HG02973 (cell line): ENCODE measurements at regions not wholly inside any gene's neighbourhood (a gene's known extent, or its start where the extent isn't known, plus 50 kb on each side); places are given as distances from the start of the nearest gene placed in this dataset.

Source experiments
- ATAC-seq: cut with Tn5 transposase; IDR thresholded peaks from one replicate; pipeline ENCODE4 v1.9.1; 2021; ENCODE audit warnings: moderate library complexity; ENCODE audit not compliant: unreplicated experiment

GRCh38 chr1:170310951-170311350 lies 165.2 kb downstream of the NTMT2 start:
- no peak for ATAC-seq

DNA sequence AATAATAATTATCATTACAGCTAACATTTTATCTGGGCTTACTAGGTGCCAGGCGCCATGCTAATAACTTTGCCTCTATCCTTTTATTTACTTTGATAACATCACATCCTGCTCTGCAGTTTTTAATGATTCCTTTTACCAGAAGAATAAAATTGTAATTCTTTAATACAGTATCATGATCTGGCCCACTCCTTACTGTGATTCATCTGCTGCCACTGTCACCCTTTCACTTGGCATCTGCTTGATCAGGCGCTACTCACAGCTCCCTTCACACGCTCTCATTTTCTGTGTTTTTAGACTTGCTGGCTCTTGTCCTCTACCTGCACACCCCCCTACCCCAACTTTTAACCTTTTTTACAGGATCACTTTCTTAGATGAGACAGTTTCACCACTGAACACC lies 167.5 kb downstream of the NTMT2 start:
- no peak for ATAC-seq

- ATAC-seq: no peak
Observed at GRCh38 chr1:170316270-170316669, 170.5 kb downstream of the NTMT2 start.

DNA sequence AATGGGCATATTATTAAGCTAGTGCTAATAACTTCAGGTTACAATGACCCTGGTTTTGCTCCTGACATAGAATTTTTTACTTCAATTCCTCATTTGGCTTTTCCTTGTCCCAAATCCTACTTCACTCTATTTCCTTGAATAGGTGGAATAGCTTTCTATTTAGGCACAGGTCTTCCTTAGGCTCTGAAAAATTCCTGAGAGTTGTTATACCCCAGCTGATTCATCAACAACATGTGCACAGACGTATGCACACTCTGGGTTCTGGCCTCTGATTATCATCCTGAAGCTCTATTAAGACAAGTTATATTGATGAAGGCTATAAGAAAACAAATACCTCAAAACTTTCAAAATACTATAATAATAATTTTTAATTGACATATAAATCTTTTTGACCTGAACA lies 172.4 kb downstream of the NTMT2 start:
- ATAC-seq: no peak

DNA sequence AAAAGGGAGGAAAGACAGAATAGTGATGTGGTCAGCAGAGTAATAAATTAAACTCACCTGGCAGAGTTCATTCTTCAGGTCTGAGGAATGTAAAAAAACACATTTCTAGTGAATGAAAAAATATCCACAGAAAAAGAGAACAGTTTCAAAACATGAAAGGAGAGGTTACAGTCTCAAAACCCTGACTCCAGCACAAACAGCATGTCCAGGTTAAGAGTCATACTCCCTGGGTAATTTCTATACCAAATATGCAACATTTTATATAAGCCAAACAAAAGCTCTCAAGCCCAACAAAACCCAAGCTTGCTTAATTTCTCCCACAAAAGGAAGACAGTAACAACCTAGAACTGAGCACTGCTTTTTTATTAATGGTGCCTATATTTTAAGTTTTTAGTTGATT lies 173.0 kb downstream of the NTMT2 start:
- no peak for ATAC-seq

DNA sequence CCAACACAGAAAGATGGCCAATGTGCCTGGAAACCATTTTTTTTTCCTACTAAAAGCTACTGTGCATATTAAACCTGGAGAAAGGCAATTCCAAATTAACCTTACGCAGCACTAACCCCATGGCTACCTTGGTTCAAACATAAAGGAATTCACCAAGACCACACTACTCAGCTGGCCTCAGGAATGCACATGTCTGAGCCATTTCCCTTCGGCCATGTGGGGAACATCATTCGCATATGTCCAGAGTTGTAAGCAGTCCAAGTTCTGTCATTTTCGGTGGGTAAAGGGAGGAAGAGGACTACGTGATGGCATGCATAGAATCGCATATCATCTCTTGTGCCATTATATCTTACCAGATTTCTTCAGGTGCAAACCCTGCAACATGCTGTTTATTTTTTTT lies 175.4 kb downstream of the NTMT2 start:
- no peak for ATAC-seq

GRCh38 chr1:170326186-170326585 lies 180.4 kb downstream of the NTMT2 start:
- no peak for ATAC-seq

- ATAC-seq: no peak
Observed at GRCh38 chr1:170332801-170333200, 187.0 kb downstream of the NTMT2 start.

- no peak for ATAC-seq
Observed at GRCh38 chr1:170337413-170337994, 191.7 kb downstream of the NTMT2 start.

DNA sequence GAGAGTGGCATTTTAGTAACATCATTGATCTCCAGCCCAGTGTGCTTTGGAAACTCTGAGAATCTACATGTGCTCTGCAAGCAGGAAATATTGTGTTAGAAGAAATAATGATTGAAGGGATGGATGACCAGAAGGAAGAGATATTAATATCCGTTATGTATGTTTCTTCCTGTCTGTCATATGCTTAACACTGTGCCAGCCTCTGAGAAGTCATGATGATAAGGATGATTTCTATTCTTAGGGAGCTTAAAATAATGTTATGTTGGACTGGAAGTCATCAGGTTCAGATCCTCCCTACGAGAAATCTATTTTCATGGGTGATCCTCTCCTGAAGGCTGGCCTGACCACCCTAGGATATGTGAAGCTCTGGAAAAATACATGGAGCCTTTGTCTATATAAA lies 192.4 kb upstream of the GORAB start:
- no peak for ATAC-seq

GRCh38 chr1:170340308-170340707 lies 191.7 kb upstream of the GORAB start:
- no peak for ATAC-seq

DNA sequence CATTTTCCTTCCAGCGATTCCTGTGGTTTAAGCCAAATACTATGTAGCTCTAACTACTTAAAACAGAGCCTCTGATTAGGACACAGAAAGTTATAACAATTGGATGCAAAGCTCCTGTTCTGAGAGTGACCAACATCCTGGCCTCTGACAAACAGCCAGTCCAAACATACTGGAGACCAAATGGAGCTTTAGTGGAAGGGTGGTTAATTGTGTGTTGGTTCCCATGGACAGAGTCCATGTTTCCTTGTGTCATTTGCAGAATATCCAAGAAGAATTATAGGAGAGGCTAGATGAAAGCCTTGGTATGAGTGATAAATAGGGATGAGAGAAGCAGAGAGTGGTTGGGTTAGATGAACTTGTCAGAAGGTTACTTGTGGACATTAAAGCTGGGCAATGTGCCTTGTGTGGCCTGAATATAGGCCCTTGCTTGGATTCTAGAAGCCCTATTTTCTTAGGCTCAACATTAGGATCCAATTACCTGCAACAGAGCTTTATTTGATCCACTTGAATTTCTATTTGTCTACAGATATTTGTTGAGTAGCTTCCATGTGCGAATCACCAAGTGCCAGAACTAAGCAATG lies 180.5 kb upstream of the GORAB start:
- no peak for ATAC-seq

GRCh38 chr1:170354246-170354645 lies 177.7 kb upstream of the GORAB start:
- ATAC-seq: no peak

GRCh38 chr1:170354690-170355089 lies 177.3 kb upstream of the GORAB start:
- no peak for ATAC-seq

GRCh38 chr1:170355267-170355801 lies 176.6 kb upstream of the GORAB start:
- ATAC-seq: no peak

GRCh38 chr1:170356585-170356984 lies 175.4 kb upstream of the GORAB start:
- ATAC-seq: peak; percentile 77

DNA sequence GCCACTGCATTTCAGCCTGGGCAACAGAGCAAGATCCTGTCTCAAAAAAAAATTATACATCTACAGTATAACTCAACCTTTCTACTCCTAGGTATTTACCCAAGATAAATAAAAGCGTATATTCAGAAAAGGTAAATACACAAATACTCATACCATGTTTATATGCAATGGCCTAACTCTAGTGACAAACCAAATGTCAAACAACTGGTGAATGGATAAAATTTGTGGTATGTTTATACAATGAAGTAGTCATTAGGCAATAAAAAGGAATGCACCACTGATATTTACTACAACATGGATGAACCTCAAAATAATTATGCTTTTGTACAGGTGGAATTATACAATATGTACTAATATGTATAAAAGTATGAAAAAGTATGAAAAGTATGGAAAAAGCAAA lies 174.2 kb upstream of the GORAB start:
- ATAC-seq: no peak

GRCh38 chr1:170360601-170361000 lies 171.4 kb upstream of the GORAB start:
- ATAC-seq: no peak

DNA sequence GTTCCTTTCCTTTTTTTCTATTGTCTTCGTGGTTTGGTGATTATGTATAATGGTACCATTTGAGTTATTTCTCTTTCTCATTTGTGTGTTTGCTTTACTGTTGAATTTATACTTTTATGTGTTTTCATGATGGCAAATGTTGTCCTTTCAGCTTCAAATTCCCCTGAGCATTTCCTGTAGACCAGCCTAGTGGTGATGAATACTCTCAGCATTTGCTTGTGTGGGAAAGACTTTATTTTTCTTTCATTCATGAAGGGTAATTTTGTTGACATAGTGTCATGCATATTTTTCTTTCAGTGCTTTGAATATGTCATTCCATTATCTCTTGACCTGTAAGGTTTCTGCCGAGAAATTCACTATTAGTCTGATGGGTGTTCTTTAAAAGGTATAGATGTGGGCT lies 166.6 kb upstream of the GORAB start:
- no peak for ATAC-seq

DNA sequence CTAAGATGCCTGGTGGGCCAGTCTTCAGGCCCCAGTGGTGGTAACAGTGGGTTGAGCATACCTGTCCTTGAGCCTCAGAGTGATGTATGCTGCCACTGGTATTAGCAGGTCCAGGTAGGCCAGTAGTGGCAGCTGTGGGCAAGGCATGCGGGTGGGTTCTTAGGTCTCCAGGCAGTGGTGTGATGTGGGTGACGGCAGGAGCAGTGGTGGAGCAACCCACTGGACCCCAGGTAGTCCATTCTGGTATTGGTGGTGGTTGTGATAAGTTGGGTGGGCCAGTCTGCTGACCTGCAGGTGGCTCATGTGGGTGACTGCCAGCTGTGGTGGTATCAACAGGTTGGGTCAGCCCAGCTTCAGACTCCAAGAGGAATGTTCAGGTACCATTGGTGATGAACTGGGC lies 165.0 kb upstream of the GORAB start:
- no peak for ATAC-seq

DNA sequence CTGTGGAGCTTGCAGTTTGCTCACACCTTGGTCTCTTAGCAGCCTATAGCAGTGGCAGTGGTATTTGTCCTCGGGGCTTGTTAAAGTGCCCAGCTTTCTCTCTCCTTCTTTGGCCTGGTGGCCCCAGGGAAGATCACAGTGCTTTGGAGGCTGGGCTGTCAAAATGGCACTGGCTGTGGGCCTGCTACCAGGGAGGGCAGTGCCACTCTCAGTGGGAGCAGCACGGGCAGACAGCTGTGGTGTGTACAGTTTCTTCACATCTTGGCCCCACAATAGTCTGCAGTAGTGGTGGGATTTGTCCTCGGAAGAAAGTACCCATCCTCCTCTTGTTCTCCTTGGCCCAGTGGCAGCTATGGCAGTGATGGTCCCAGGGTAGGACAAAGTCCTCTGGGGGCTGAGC lies 164.4 kb upstream of the GORAB start:
- no peak for ATAC-seq

DNA sequence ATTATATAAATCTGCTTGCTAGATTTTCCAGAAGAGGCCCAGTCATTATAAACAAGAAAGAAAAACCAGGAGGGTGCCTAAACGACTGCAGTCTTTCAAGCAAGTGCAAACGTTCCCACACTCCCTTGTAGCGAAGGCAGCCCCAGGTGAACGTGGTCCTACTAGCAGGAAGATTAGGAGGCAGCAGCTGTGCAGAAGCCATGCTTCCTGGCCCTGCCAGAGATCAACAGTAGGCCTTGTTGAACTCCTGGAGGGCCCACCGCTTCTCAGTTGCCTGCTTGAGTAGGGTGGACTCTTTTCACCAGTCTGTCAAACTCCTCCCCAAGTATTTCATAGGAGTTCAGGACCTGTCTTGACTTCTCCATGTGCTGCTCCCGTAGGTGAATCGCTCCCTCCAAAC lies 163.0 kb upstream of the GORAB start:
- no peak for ATAC-seq

DNA sequence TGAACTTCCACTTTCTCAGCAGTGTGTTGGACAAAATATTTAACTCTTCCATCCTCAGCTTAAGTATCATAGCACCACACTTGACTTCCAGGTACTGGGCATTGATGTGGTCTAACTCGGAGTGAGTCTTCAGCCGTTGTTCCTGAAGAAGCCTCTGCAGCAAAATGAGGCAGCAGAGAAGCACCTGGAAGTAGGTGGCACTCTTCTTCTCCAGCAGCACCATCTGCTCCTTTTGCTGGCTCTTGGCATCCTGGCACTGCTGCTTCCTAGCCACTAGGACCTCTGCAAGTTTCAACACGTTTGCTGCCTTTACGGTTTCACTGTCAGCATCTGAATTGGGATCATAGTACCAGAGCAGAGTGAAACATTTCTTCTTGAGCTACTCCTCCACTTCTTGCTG lies 162.5 kb upstream of the GORAB start:
- no peak for ATAC-seq
